ENCODE measurements at regions not wholly inside any gene's neighbourhood (a gene's known extent, or its start where the extent isn't known, plus 50 kb on each side); places are given as distances from the start of the nearest gene placed in this dataset.

DNA sequence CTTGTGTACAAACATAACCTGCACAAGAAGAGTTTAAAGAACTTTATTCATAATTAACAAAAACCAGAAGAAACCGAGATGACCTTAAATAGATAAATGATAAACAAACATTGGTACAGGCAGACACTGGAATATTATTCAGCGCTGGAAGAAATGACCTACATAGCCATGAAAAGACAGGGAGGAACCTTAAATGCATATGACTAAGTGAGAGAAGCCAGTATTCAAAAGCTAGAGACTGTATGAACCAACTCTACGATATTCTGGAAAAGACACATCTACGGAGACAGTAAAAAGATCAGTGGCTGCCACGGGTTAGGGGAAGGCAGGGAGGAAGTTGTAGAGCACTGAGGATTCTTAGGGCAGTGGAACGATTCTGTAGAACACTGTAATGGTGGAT is 333.8 kb upstream of the AKR1E2 start:
- Mint-ChIP-seq H3K27ac (ENCODE audit: unreplicated experiment) (no peak overlapping the region), H3K9me3 (ENCODE audit: low read depth) (peaks cover 13% of the 10 kb centered on the region), H3K4me1 (ENCODE audit: low read depth) (peaks cover 5% of the 10 kb centered on the region), H3K36me3 (ENCODE audit: low read depth) (peaks cover 2% of the 10 kb centered on the region), H3K4me3 (ENCODE audit: unreplicated experiment) (no peak overlapping the region), H3K27me3 (ENCODE audit: low read depth) (no peaks in the 10 kb centered on the region)
- TF ChIP-seq, protein P1, sequence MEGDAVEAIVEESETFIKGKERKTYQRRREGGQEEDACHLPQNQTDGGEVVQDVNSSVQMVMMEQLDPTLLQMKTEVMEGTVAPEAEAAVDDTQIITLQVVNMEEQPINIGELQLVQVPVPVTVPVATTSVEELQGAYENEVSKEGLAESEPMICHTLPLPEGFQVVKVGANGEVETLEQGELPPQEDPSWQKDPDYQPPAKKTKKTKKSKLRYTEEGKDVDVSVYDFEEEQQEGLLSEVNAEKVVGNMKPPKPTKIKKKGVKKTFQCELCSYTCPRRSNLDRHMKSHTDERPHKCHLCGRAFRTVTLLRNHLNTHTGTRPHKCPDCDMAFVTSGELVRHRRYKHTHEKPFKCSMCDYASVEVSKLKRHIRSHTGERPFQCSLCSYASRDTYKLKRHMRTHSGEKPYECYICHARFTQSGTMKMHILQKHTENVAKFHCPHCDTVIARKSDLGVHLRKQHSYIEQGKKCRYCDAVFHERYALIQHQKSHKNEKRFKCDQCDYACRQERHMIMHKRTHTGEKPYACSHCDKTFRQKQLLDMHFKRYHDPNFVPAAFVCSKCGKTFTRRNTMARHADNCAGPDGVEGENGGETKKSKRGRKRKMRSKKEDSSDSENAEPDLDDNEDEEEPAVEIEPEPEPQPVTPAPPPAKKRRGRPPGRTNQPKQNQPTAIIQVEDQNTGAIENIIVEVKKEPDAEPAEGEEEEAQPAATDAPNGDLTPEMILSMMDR (IDR thresholded peaks at IDR 0.05): no peak
- no peak for DNase-seq (ENCODE audit: low spot score)

DNA sequence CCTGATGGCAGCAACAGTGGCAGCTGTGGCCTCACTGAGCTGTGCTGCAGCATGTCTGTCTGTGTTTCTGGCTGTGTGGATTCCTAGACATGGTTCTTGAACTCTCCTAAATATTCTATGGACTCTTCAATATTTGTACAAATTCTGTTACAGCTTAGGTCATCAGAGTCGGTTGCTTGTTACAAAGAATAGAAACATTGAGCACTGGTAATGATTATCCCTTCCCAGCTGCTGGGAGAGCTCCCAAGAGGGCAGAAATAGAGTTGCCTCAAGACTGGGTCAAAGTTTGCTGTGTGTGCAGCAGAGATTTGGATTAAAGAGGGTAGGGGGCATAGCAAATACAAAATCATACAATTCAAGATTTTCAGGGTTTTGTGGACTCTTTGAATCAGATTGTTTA is 337.1 kb upstream of the AKR1E2 start:
- Mint-ChIP-seq H3K4me1 (ENCODE audit: low read depth) (peaks cover 5% of the 10 kb centered on the region), H3K4me3 (ENCODE audit: unreplicated experiment) (no peak overlapping the region), H3K27ac (ENCODE audit: unreplicated experiment) (no peak overlapping the region), H3K27me3 (ENCODE audit: low read depth) (no peaks in the 10 kb centered on the region), H3K9me3 (ENCODE audit: low read depth) (peaks cover 13% of the 10 kb centered on the region), H3K36me3 (ENCODE audit: low read depth) (peaks cover 2% of the 10 kb centered on the region)
- TF ChIP-seq, protein P1 (IDR thresholded peaks at IDR 0.05): no peak
- DNase-seq (ENCODE audit: low spot score): no peak

DNA sequence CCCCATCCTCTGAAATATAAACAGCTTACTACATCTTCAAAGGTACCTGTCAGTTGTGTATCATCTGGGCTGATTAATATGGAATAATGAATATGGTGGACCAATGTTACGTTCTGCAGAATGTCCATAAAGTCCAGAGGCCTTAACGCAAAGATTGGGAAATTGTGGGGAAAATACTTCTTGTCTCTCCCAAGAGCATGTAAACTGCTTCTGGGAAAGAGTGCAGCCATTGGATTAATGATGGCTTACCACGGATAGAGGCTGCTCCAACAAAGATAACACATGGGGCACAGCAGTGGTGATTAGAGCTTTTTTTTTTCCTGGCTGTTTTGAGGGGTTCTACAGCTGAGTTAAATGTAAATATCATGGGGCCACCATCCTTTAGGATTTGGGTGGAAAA is 340.4 kb upstream of the AKR1E2 start:
- Mint-ChIP-seq H3K36me3 (ENCODE audit: low read depth) (no peaks in the 10 kb centered on the region), H3K4me3 (ENCODE audit: unreplicated experiment) (no peak overlapping the region), H3K27ac (ENCODE audit: unreplicated experiment) (no peak overlapping the region), H3K9me3 (ENCODE audit: low read depth) (no peaks in the 10 kb centered on the region), H3K4me1 (ENCODE audit: low read depth) (peaks cover 5% of the 10 kb centered on the region), H3K27me3 (ENCODE audit: low read depth) (no peaks in the 10 kb centered on the region)
- DNase-seq (ENCODE audit: low spot score): no peak
- TF ChIP-seq, protein P1 (IDR thresholded peaks at IDR 0.05): no peak

DNA sequence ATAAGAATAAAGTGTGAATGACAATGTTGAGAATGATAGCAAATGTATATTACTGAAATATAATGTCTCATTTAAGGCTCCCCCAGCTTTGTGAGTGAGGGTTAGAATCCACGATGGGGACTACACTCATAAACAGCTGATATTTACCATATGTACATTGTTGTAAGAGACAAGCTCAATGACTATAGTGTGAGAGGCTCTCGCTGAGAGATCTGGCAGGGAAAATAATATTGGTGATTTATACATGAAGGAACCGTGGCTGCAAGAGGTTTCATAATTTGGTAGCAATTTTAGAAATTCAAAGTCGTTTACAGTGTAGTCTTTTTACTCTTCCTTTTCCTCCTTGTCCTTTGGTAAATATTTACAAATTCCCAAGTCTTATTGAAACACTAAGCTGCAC is 342.2 kb upstream of the AKR1E2 start:
- no peaks in the 10 kb centered on the region for H3K36me3 Mint-ChIP-seq (ENCODE audit: low read depth)
- no peaks in the 10 kb centered on the region for H3K9me3 Mint-ChIP-seq (ENCODE audit: low read depth)
- no peak overlapping the region for H3K4me3 Mint-ChIP-seq (ENCODE audit: unreplicated experiment)
- DNase-seq (ENCODE audit: low spot score): no peak
- H3K27ac Mint-ChIP-seq (ENCODE audit: unreplicated experiment): no peak overlapping the region
- TF ChIP-seq, protein P1 (IDR thresholded peaks at IDR 0.05): no peak
- no peaks in the 10 kb centered on the region for H3K27me3 Mint-ChIP-seq (ENCODE audit: low read depth)
- peaks cover 2% of the 10 kb centered on the region for H3K4me1 Mint-ChIP-seq (ENCODE audit: low read depth)

DNA sequence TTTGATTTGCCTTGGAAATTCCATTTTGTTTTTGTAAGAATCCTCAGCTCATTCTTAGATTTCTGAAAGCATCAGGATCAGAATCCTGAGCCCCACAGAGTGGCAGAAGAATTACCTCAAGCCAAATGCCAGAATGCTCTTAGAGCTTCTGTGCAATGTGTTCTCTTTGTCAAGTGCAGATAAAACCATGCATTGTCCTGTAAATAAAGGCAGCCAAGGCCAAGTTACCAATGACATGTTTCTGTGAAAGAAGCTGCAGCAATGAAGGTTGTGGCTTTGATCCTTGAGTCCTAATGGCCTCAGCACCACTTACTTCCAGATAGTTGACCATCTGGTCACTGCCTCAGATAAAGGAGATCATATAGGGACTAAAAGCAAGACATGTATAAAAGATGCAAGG is 343.3 kb upstream of the AKR1E2 start:
- Mint-ChIP-seq H3K27ac (ENCODE audit: unreplicated experiment) (no peak overlapping the region), H3K27me3 (ENCODE audit: low read depth) (no peaks in the 10 kb centered on the region), H3K4me1 (ENCODE audit: low read depth) (no peaks in the 10 kb centered on the region), H3K4me3 (ENCODE audit: unreplicated experiment) (no peak overlapping the region), H3K9me3 (ENCODE audit: low read depth) (no peaks in the 10 kb centered on the region), H3K36me3 (ENCODE audit: low read depth) (no peaks in the 10 kb centered on the region)
- no peak for DNase-seq (ENCODE audit: low spot score)
- TF ChIP-seq, protein P1 (IDR thresholded peaks at IDR 0.05): no peak

Data from chondrocyte (in vitro differentiated cells).